ENCODE measurements at regions not wholly inside any gene's neighbourhood (a gene's known extent, or its start where the extent isn't known, plus 50 kb on each side); places are given as distances from the start of the nearest gene placed in this dataset.
"Not testable (repeated sequence)": the region's sequence is repeated elsewhere in the genome, so short reads cannot be mapped to it uniquely, and the experiment has no call there.

DNA sequence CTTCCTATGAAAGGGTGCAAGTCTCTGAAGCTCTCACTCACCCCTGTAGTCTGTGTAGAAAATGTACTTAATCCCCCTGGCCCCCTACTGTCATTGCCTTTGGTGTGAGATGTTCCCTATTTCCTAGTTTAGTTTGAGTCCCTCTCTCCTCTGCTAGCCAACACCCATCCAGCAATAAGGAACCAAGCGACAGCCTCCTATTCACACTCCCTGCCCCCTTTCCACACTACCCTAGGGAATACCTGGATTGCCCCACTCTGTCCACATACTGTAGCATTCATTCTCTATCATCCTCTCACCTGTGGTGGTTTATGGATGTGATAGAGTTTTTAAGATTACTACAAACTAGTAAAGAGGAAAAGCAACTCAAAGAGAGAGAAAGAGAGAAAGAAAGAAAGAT is 54.4 kb upstream of the GLYATL1B start:
- TF ChIP-seq, protein P1, sequence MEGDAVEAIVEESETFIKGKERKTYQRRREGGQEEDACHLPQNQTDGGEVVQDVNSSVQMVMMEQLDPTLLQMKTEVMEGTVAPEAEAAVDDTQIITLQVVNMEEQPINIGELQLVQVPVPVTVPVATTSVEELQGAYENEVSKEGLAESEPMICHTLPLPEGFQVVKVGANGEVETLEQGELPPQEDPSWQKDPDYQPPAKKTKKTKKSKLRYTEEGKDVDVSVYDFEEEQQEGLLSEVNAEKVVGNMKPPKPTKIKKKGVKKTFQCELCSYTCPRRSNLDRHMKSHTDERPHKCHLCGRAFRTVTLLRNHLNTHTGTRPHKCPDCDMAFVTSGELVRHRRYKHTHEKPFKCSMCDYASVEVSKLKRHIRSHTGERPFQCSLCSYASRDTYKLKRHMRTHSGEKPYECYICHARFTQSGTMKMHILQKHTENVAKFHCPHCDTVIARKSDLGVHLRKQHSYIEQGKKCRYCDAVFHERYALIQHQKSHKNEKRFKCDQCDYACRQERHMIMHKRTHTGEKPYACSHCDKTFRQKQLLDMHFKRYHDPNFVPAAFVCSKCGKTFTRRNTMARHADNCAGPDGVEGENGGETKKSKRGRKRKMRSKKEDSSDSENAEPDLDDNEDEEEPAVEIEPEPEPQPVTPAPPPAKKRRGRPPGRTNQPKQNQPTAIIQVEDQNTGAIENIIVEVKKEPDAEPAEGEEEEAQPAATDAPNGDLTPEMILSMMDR (IDR thresholded peaks at IDR 0.05; ENCODE audit: low read depth, low read length, missing input control), result not testable (repeated sequence)
- TF ChIP-seq ATF3 (IDR thresholded peaks at IDR 0.05); REST (IDR thresholded peaks at IDR 0.05); EGR1 (IDR thresholded peaks at IDR 0.05; ENCODE audit: low read depth in 2 of 2); RXRA (IDR thresholded peaks at IDR 0.05); ZBTB33 (IDR thresholded peaks at IDR 0.05); FOXA2 (IDR thresholded peaks at IDR 0.05); FOXA1 (IDR thresholded peaks at IDR 0.05); YY1 (IDR thresholded peaks at IDR 0.05); TAF1 (conservative IDR thresholded peaks at IDR 0.05); NR2F2 (IDR thresholded peaks at IDR 0.05); JUND (IDR thresholded peaks at IDR 0.05): not testable (repeated sequence)
